B cell (primary cell): ENCODE measurements at regions not wholly inside any gene's neighbourhood (a gene's known extent, or its start where the extent isn't known, plus 50 kb on each side); places are given as distances from the start of the nearest gene placed in this dataset.

Source experiments
- ATAC-seq: fragments of 200-7000 bp; cut with Tn5 transposase; one replicate; pipeline ENCODE4 v1.10.0; 2021; ENCODE audit warnings: low read depth, mild to moderate bottlenecking, moderate number of reproducible peaks, moderate library complexity
- CTCF ChIA-PET: fragments of 350-600 bp; sonication (Branson Sonifier 250); formaldehyde crosslinking; loops from one replicate; lab custom pipeline; 2021; ENCODE audit warnings: antibody characterized with exemption, inconsistent platforms; lab: Charles Lee
- POLR2A ChIA-PET: fragments of 350-600 bp; sonication (Branson Sonifier 250); formaldehyde crosslinking; loops from one replicate; lab custom pipeline; 2021; ENCODE audit warnings: antibody characterized with exemption; lab: Charles Lee
- DNase-seq: peaks from one replicate; pipeline ENCODE4 v3.0.0; 2013
- H2AFZ ChIP-seq: 2 replicates; pipeline ENCODE4 v1.6.1; 2012; ENCODE audit warnings: mild to moderate bottlenecking, low read depth, low read length; ENCODE audit not compliant: insufficient read depth, poor library complexity, severe bottlenecking
- H3K27ac ChIP-seq, 2 donors: 1 replicate in 1 of 2; 2 replicates in 1 of 2; pipeline ENCODE4 v1.5.1; 2012 to 2013; ENCODE audit warnings: low read length in 2 of 2, mild to moderate bottlenecking in 2 of 2, moderate library complexity in 1 of 2
- H3K27me3 ChIP-seq, 4 experiments: fragments of 200-600 bp in 1 of 4; sonication (generic) in 1 of 4; replicated peaks in 1 of 4; 1 replicate in 2 of 4; 2 replicates in 2 of 4; pipeline versions ENCODE4 v1.6.1 to v1.7.0; 2013 to 2016; ENCODE audit warnings: low read length in 3 of 4, mild to moderate bottlenecking in 2 of 4, mixed read lengths in 1 of 4, moderate library complexity in 1 of 4; ENCODE audit not compliant: insufficient read depth in 4 of 4, control insufficient read depth in 3 of 4; ENCODE audit errors: control extremely low read depth in 1 of 4
- H3K36me3 ChIP-seq, 2 experiments: replicated peaks in 1 of 2; 1 replicate in 1 of 2; 2 replicates in 1 of 2; pipeline versions ENCODE4 v1.6.1 to v1.7.1; 2013; ENCODE audit warnings: low read length in 1 of 2; ENCODE audit not compliant: insufficient read depth in 2 of 2, control insufficient read depth in 1 of 2; ENCODE audit errors: control extremely low read depth in 1 of 2, extremely low read depth in 1 of 2
- H3K4me1 ChIP-seq, 2 donors: fragments of 200-600 bp in 1 of 2; sonication (generic) in 1 of 2; 1 replicate in 1 of 2; 2 replicates in 1 of 2; pipeline versions ENCODE4 v1.5.1 to v1.6.1; 2013 to 2017; ENCODE audit warnings: low read length in 2 of 2; ENCODE audit not compliant: control insufficient read depth in 2 of 2, insufficient read depth in 2 of 2
- H3K4me2 ChIP-seq: replicated peaks from 2 replicates; pipeline ENCODE3; 2012; ENCODE audit warnings: mild to moderate bottlenecking, low read depth, low read length; ENCODE audit not compliant: poor library complexity, severe bottlenecking
- H3K4me3 ChIP-seq, 5 experiments: fragments of 200-600 bp in 1 of 5; sonication (generic) in 1 of 5; 1 replicate in 3 of 5; 2 replicates in 2 of 5; pipeline versions ENCODE4 v1.5.1 to v1.7.0; 2011 to 2016; ENCODE audit warnings: low read length in 4 of 5, mild to moderate bottlenecking in 4 of 5, low read depth in 2 of 5, control low read depth in 1 of 5, moderate library complexity in 1 of 5; ENCODE audit not compliant: insufficient read depth in 1 of 5; ENCODE audit errors: control extremely low read depth in 1 of 5, extremely low read depth in 1 of 5
- H3K79me2 ChIP-seq: fragments of 200-600 bp; sonication (generic); one replicate; pipeline ENCODE4 v1.6.0; 2016; ENCODE audit warnings: low read length; ENCODE audit not compliant: control insufficient read depth, insufficient read depth
- H3K9ac ChIP-seq: fragments of 200-600 bp; sonication (generic); 2 replicates; pipeline ENCODE4 v1.6.1; 2017; ENCODE audit warnings: mild to moderate bottlenecking, low read length, moderate library complexity
- H3K9me3 ChIP-seq, 3 donors: one replicate each; pipeline versions ENCODE4 v1.6.1 to v1.7.1; 2013; ENCODE audit warnings: low read length in 2 of 3; ENCODE audit not compliant: control insufficient read depth in 2 of 3, insufficient read depth in 1 of 3; ENCODE audit errors: control extremely low read depth in 1 of 3
- H4K20me1 ChIP-seq: 2 replicates; pipeline ENCODE4 v1.6.0; 2012; ENCODE audit warnings: mild to moderate bottlenecking, low read length; ENCODE audit not compliant: insufficient read depth, control insufficient read depth, poor library complexity, severe bottlenecking
- H3K27ac Mint-ChIP-seq: one replicate; pipeline ENCODE4 v1.8.0; 2021; ENCODE audit warnings: mixed read lengths
- H3K27me3 Mint-ChIP-seq: one replicate; pipeline ENCODE4 v1.8.0; 2021; ENCODE audit warnings: mixed read lengths
- H3K4me1 Mint-ChIP-seq: one replicate; pipeline ENCODE4 v1.8.0; 2021; ENCODE audit warnings: mixed read lengths
- H3K4me3 Mint-ChIP-seq: one replicate; pipeline ENCODE4 v1.8.0; 2021; ENCODE audit warnings: mixed read lengths
- H3K9me3 Mint-ChIP-seq: one replicate; pipeline ENCODE4 v1.8.0; 2022; ENCODE audit warnings: mixed read lengths; ENCODE audit not compliant: insufficient read depth
- CTCF ChIP-seq: fragments of 200-600 bp; IDR thresholded peaks from one replicate; pipeline ENCODE4 v1.8.0; 2022; ENCODE audit warnings: antibody characterized with exemption, mild to moderate bottlenecking
- EZH2 ChIP-seq: IDR thresholded peaks from 2 replicates; pipeline ENCODE4 v1.6.1; 2012; ENCODE audit warnings: borderline replicate concordance, low read depth, mild to moderate bottlenecking, moderate library complexity, low read length; ENCODE audit not compliant: insufficient read depth, poor library complexity, severe bottlenecking
- WGBS: methylation state at CpG from one replicate; pipeline ENCODE4 v1.1.5; 2013; ENCODE audit warnings: missing lambda C conversion rate; ENCODE audit not compliant: insufficient coverage; 5-methylcytosine and 5-hydroxymethylcytosine counted together
- intact Hi-C: fragments of 100-400 bp; cut with micrococcal nuclease; formaldehyde crosslinking; loops from one replicate; pipeline ENCODE4 v1.10.0; 2022

GRCh38 chr7:53415816-53416215, 380.4 kb downstream of the POM121L12 start:
- ChIA-PET CTCF (no interaction called here), POLR2A (no interaction called here)
- intact Hi-C loops = no loop called here
- Histone ChIP-seq H3K4me1 (no peaks in the 10 kb centered on the region), H3K36me3 (no peaks in the 10 kb centered on the region), H4K20me1 (no peaks in the 10 kb centered on the region), H3K79me2 (no peaks in the 10 kb centered on the region), H3K27ac (no peak overlapping the region), H3K27me3 (no peaks in the 10 kb centered on the region), H3K4me3 (no peak overlapping the region), H3K4me2 (no peak overlapping the region), H3K9ac (no peak overlapping the region), H3K9me3 (peaks cover 0 to 6% (median 0%) of the 10 kb centered on the region in 3 donors), H2AFZ (no peak overlapping the region)
- no peak overlapping the region for H3K4me3 Mint-ChIP-seq
- peaks cover 16% of the 10 kb centered on the region for H3K9me3 Mint-ChIP-seq
- H3K27ac Mint-ChIP-seq = no peak overlapping the region
- DNase-seq (no peak), ATAC-seq (no peak)
- TF ChIP-seq EZH2 (no peak), CTCF (no peak)
- H3K4me1 Mint-ChIP-seq = no peaks in the 10 kb centered on the region
- H3K27me3 Mint-ChIP-seq = no peaks in the 10 kb centered on the region
- WGBS = 95% methylated on average over 2 of the region's 2 CpGs

DNA sequence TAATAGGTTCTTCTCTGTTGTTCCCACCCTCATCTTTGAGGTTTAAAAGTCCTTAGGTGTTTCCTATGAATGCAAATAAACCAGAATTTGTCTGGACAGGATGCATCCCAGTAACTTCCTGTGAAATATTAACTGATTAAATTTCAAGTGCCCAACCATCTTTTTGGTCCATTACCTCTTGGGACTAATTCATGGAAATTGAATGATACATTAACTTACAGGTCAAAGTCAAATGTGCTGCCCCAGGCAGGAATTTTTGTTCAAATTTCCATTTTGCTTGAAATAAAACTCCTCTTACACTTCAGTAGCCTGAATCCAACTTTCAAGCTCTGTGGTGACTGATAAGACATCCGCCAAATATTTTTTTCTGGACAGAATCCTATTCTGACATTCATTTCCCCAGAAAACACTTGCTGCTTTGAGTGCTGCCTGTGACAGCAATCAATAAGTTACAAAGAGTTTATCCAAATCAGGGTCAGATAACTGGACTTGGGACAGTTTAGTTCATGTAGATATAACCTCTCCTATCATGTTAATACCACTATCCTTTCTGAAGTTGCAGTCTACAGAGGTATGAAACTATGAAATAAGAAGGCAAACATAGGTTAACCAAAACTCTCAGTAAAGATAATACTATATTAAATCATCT, 383.5 kb downstream of the POM121L12 start:
- CTCF ChIA-PET = no interaction called here
- H3K9me3 Mint-ChIP-seq = peaks cover 12% of the 10 kb centered on the region
- POLR2A ChIA-PET = no interaction called here

More for the DNA sequence above, 383.5 kb downstream of the POM121L12 start:
- H3K27me3 ChIP-seq = no peaks in the 10 kb centered on the region
- ATAC-seq (no peak), DNase-seq (no peak)
- H2AFZ ChIP-seq = no peak overlapping the region
- no peak for TF ChIP-seq EZH2
- no peak for TF ChIP-seq CTCF
- no peak overlapping the region for H3K4me2 ChIP-seq
- H3K4me3 Mint-ChIP-seq = no peak overlapping the region
- H3K27me3 Mint-ChIP-seq = no peaks in the 10 kb centered on the region
- H3K36me3 ChIP-seq = no peaks in the 10 kb centered on the region
- no peaks in the 10 kb centered on the region for H3K4me1 Mint-ChIP-seq
- no peaks in the 10 kb centered on the region for H3K79me2 ChIP-seq
- H3K27ac ChIP-seq = no peak overlapping the region
- H4K20me1 ChIP-seq = no peaks in the 10 kb centered on the region
- intact Hi-C loops = no loop called here
- peaks cover 0 to 3% (median 0%) of the 10 kb centered on the region in 3 donors for H3K9me3 ChIP-seq
- H3K4me1 ChIP-seq = no peaks in the 10 kb centered on the region
- no peak overlapping the region for H3K9ac ChIP-seq
- whole genome bisulfite sequencing = no CpG with 5 or more reads among the region's 1 CpG
- H3K27ac Mint-ChIP-seq = no peak overlapping the region
- no peak overlapping the region for H3K4me3 ChIP-seq
